ENCODE measurements at regions not wholly inside any gene's neighbourhood (a gene's known extent, or its start where the extent isn't known, plus 50 kb on each side); places are given as distances from the start of the nearest gene placed in this dataset.

DNA sequence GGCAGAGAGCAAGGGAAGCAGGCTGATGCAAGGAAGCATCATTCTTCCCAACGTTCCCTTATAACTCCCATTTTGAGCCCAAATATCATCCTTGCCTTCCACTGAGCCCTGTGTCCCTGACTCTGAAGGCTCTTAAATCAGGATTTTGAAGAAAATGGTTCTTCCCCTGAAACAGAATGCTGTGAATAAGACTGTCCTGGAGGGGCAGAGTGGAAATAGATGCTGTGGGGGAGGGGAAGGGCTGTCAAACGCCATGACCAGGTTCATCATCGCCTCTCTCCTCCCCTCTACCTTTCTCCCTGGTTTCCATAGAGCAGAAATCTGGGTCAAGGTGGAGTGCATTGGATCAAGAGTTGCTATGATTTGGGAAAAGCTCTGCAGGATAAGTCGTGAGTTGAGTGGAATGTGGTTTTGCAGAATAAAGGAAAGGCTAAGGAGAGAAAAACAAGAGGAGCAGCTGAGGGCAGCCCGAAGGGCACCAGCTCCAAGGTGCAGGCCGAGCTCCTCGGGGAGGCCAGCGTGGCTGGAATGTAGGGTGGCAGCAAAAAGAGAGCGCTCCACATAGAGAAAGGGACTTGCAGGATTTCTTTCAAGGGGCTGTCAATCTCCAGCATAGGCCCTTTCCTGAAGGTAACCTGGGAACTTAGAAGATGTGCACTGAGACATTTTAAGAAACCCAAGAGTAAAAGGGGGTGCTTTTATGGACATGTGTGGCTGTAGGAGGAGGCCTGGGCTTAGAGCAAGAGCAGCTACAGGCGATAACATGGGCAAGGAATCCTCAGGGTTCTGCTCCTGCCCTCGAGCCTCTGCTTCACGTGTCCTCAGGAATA is 120.8 kb upstream of the CDYL start:
- TF ChIP-seq YBX1 (IDR thresholded peaks at IDR 0.05) (no peak), ZNF184 (CRISPR knock-in tag; IDR thresholded peaks at IDR 0.05) (no peak), EP300 (IDR thresholded peaks at IDR 0.05; ENCODE audit: low read length) (no peak), LARP7 (IDR thresholded peaks at IDR 0.05) (no peak), ZBTB8A (IDR thresholded peaks at IDR 0.05; ENCODE audit: partially characterized antibody) (no peak), ZFPM2 (CRISPR knock-in tag; IDR thresholded peaks at IDR 0.05) (no peak), POLR2A (conservative IDR thresholded peaks at IDR 0.05) (no peak), MTA1 (IDR thresholded peaks at IDR 0.05; ENCODE audit: borderline replicate concordance) (no peak)
- TF ChIP-seq, protein P1, sequence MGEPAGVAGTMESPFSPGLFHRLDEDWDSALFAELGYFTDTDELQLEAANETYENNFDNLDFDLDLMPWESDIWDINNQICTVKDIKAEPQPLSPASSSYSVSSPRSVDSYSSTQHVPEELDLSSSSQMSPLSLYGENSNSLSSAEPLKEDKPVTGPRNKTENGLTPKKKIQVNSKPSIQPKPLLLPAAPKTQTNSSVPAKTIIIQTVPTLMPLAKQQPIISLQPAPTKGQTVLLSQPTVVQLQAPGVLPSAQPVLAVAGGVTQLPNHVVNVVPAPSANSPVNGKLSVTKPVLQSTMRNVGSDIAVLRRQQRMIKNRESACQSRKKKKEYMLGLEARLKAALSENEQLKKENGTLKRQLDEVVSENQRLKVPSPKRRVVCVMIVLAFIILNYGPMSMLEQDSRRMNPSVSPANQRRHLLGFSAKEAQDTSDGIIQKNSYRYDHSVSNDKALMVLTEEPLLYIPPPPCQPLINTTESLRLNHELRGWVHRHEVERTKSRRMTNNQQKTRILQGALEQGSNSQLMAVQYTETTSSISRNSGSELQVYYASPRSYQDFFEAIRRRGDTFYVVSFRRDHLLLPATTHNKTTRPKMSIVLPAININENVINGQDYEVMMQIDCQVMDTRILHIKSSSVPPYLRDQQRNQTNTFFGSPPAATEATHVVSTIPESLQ (CRISPR knock-in tag; IDR thresholded peaks at IDR 0.05), result no peak
- TF ChIP-seq, protein P2, sequence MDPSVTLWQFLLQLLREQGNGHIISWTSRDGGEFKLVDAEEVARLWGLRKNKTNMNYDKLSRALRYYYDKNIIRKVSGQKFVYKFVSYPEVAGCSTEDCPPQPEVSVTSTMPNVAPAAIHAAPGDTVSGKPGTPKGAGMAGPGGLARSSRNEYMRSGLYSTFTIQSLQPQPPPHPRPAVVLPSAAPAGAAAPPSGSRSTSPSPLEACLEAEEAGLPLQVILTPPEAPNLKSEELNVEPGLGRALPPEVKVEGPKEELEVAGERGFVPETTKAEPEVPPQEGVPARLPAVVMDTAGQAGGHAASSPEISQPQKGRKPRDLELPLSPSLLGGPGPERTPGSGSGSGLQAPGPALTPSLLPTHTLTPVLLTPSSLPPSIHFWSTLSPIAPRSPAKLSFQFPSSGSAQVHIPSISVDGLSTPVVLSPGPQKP (CRISPR knock-in tag; IDR thresholded peaks at IDR 0.05), result no peak
- TF ChIP-seq, protein P3, sequence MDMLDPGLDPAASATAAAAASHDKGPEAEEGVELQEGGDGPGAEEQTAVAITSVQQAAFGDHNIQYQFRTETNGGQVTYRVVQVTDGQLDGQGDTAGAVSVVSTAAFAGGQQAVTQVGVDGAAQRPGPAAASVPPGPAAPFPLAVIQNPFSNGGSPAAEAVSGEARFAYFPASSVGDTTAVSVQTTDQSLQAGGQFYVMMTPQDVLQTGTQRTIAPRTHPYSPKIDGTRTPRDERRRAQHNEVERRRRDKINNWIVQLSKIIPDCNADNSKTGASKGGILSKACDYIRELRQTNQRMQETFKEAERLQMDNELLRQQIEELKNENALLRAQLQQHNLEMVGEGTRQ (CRISPR knock-in tag; IDR thresholded peaks at IDR 0.05), result no peak
- TF ChIP-seq, protein P4, sequence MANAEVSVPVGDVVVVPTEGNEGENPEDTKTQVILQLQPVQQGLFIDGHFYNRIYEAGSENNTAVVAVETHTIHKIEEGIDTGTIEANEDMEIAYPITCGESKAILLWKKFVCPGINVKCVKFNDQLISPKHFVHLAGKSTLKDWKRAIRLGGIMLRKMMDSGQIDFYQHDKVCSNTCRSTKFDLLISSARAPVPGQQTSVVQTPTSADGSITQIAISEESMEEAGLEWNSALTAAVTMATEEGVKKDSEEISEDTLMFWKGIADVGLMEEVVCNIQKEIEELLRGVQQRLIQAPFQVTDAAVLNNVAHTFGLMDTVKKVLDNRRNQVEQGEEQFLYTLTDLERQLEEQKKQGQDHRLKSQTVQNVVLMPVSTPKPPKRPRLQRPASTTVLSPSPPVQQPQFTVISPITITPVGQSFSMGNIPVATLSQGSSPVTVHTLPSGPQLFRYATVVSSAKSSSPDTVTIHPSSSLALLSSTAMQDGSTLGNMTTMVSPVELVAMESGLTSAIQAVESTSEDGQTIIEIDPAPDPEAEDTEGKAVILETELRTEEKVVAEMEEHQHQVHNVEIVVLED (CRISPR knock-in tag; IDR thresholded peaks at IDR 0.05), result no peak

Data from K562 (cell line).